Activated naive CD4-positive, alpha-beta T cell treated with anti-CD3 and anti-CD28 coated beads for 36 hours (primary cell): ENCODE measurements at regions not wholly inside any gene's neighbourhood (a gene's known extent, or its start where the extent isn't known, plus 50 kb on each side); places are given as distances from the start of the nearest gene placed in this dataset.

ENCODE experiments used
- CTCF ChIA-PET: fragments of 350-600 bp; sonication (Branson Sonifier 250); formaldehyde crosslinking; loops from one replicate; lab custom pipeline; 2021; ENCODE audit warnings: antibody characterized with exemption; lab: Charles Lee
- DNase-seq: peaks from one replicate; pipeline ENCODE4 v3.0.0-alpha.2; 2020
- H3K27ac Mint-ChIP-seq: one replicate; pipeline ENCODE4 v1.8.0; 2021; ENCODE audit warnings: mild to moderate bottlenecking, mixed read lengths
- H3K27me3 Mint-ChIP-seq: one replicate; pipeline ENCODE4 v1.8.0; 2021; ENCODE audit warnings: low read depth, mixed read lengths
- H3K36me3 Mint-ChIP-seq: one replicate; pipeline ENCODE4 v1.8.0; 2021; ENCODE audit warnings: low read depth, mixed read lengths
- H3K4me1 Mint-ChIP-seq: one replicate; pipeline ENCODE4 v1.8.0; 2021; ENCODE audit warnings: low read depth, mixed read lengths
- H3K4me3 Mint-ChIP-seq: one replicate; pipeline ENCODE4 v1.8.0; 2021; ENCODE audit warnings: mild to moderate bottlenecking, moderate library complexity, mixed read lengths
- H3K9me3 Mint-ChIP-seq: one replicate; pipeline ENCODE4 v1.8.0; 2021; ENCODE audit warnings: mixed read lengths
- intact Hi-C: fragments of 100-400 bp; cut with micrococcal nuclease; formaldehyde crosslinking; loops from one replicate; pipeline ENCODE4 v1.15.1; 2023

DNA sequence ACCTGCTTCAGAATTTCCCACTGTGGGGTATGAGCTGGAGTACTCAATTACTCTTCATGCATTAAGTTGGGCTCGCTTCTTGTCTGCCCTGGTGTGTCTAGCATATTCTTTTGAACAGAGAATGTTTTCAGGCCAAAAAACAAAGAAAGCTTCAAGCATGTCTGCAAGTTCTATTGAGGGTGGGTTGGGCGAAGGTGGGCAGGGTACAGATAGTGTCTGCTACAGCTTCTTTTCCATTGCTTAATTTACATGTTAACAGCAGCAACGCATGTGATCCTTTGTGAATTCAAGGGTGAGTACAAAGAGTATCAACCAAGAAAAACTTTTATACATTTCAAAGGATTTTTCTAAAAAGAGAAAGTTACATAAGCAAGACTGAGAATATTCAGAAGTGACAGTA is 406.5 kb downstream of the IRS2 start:
- no peak for DNase-seq
- intact Hi-C loops = no loop called here
- H3K4me1 Mint-ChIP-seq = no peaks in the 10 kb centered on the region
- CTCF ChIA-PET = no interaction called here
- H3K27ac Mint-ChIP-seq = no peak overlapping the region
- peaks cover 2% of the 10 kb centered on the region for H3K9me3 Mint-ChIP-seq
- no peak overlapping the region for H3K4me3 Mint-ChIP-seq
- H3K36me3 Mint-ChIP-seq = no peaks in the 10 kb centered on the region
- H3K27me3 Mint-ChIP-seq = peaks cover 13% of the 10 kb centered on the region

DNA sequence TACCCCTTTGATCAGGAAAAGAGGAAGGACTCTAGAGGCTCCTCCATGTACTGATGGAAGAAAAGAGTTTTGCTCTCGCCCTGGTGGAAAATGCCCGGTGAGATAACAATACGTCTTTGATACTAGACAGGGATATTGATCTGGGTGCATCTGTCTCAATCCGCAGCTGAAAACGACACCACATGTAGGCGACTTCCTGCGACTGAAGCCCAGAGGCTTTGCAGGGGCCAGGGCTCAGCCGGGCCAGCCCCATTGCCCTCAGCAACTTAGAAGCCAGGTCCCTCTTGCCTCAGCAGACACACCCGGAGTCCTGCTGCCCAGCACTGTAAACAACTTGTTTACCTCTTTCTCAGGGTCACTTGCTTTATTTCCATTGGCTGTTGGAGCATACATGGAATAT is 409.4 kb downstream of the IRS2 start:
- Mint-ChIP-seq H3K4me1 (no peaks in the 10 kb centered on the region), H3K9me3 (no peaks in the 10 kb centered on the region), H3K27me3 (peaks cover 18% of the 10 kb centered on the region), H3K4me3 (no peak overlapping the region), H3K36me3 (no peaks in the 10 kb centered on the region), H3K27ac (no peak overlapping the region)
- CTCF ChIA-PET = no interaction called here
- intact Hi-C loops = no loop called here
- no peak for DNase-seq

DNA sequence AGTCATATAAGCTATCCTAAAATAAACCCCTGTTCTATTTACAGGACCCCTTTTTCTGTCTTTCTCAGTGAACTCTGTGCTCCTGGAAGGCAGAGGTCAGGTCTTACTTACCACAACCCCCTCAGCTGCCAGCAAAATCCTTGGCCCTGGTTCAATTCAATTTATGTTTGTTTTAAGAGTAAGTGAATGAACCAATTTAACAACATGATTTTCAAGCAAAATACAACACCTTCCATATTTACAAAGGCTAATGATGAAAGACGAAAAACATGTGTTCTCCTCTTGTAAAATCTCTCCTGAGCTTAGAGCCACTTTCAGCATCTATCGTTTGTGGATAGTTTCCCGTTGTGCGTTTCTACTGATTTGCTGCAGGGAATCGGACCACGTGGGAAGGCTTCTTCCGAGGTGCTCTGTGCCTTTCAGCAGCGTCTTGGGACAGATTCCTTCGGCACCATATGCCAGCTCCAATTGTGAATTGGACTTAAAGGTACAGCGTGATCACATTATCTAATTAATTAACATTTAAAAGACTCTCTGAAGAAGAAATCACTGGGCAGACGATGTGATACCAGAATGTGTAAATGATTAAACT is 411.7 kb downstream of the IRS2 start:
- CTCF ChIA-PET = no interaction called here

DNA sequence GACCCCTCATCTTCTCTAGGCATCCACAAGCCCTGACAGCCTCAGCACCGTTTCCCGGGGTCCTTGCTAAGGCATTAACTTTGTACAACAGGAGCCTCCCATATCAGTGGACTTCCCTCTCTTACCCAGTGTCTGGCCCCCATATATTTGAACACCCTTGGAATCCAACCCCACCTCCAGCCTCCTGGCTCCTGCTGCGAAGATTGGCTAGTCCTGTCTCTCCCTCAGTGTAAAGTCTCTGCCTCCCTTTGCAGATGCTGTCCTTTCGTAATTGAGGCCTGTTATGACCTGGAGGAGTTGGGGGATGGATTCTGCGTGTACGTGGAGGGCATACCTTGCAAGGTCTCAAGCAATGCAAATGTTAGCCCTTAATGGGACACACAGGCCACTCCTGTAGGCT is 413.7 kb downstream of the IRS2 start:
- no peak overlapping the region for H3K4me3 Mint-ChIP-seq
- H3K4me1 Mint-ChIP-seq = no peaks in the 10 kb centered on the region
- H3K36me3 Mint-ChIP-seq = no peaks in the 10 kb centered on the region
- no peaks in the 10 kb centered on the region for H3K9me3 Mint-ChIP-seq
- CTCF ChIA-PET = no interaction called here
- intact Hi-C loops = no loop called here
- no peak for DNase-seq
- H3K27me3 Mint-ChIP-seq = peaks cover 7% of the 10 kb centered on the region
- H3K27ac Mint-ChIP-seq = no peak overlapping the region

More for the DNA sequence above, 411.7 kb downstream of the IRS2 start:
- H3K4me3 Mint-ChIP-seq = no peak overlapping the region
- peaks cover 13% of the 10 kb centered on the region for H3K27me3 Mint-ChIP-seq
- intact Hi-C loops = no loop called here
- H3K4me1 Mint-ChIP-seq = no peaks in the 10 kb centered on the region
- no peaks in the 10 kb centered on the region for H3K9me3 Mint-ChIP-seq
- no peaks in the 10 kb centered on the region for H3K36me3 Mint-ChIP-seq
- H3K27ac Mint-ChIP-seq = no peak overlapping the region
- DNase-seq = no peak

DNA sequence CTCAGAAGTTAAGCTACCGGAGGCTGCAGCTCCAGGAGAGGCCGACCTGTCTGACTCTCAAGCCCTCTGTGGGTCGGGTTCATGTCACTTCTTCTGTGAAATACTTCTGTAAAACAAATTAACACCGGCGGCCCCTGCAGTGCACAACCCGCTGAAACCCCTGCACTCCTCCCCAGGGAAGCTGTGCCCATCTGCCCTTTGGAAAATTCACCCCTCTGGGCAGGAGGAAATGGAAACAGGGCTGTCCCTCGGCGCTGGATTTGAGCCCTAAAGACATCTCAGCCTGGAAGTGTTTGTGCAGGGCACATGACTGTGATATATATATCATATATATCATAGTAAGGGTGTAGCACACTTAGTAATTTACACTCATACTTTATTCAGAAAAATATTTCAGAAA is 415.3 kb downstream of the IRS2 start:
- CTCF ChIA-PET = no interaction called here
- DNase-seq = no peak
- H3K27me3 Mint-ChIP-seq = peaks cover 7% of the 10 kb centered on the region
- no peak overlapping the region for H3K27ac Mint-ChIP-seq
- H3K9me3 Mint-ChIP-seq = no peaks in the 10 kb centered on the region
- H3K4me3 Mint-ChIP-seq = no peak overlapping the region
- H3K4me1 Mint-ChIP-seq = no peaks in the 10 kb centered on the region
- intact Hi-C loops = no loop called here
- no peaks in the 10 kb centered on the region for H3K36me3 Mint-ChIP-seq

DNA sequence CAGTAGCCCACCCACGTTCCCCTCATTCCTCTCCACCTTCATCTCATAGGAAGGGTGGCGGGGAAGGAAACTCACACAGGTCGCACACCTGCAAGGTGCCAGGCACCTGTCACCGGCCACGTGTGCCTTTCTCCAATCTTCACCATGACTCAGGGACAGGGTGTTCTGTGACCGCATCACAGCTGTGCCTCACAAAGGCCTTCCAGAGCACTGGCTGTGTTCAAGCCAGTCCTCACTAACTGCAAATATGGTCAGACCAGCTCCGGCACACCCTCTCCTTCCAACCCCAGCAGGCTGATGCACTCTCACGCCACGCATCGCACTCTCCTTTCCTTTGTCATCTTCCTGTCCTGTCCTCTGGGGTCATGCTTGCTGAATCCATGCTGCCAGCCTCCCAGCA is 415.9 kb downstream of the IRS2 start:
- peaks cover 7% of the 10 kb centered on the region for H3K27me3 Mint-ChIP-seq
- no peak for DNase-seq
- H3K4me3 Mint-ChIP-seq = no peak overlapping the region
- CTCF ChIA-PET = no interaction called here
- H3K27ac Mint-ChIP-seq = no peak overlapping the region
- no peaks in the 10 kb centered on the region for H3K9me3 Mint-ChIP-seq
- intact Hi-C loops = no loop called here
- H3K36me3 Mint-ChIP-seq = no peaks in the 10 kb centered on the region
- H3K4me1 Mint-ChIP-seq = no peaks in the 10 kb centered on the region

DNA sequence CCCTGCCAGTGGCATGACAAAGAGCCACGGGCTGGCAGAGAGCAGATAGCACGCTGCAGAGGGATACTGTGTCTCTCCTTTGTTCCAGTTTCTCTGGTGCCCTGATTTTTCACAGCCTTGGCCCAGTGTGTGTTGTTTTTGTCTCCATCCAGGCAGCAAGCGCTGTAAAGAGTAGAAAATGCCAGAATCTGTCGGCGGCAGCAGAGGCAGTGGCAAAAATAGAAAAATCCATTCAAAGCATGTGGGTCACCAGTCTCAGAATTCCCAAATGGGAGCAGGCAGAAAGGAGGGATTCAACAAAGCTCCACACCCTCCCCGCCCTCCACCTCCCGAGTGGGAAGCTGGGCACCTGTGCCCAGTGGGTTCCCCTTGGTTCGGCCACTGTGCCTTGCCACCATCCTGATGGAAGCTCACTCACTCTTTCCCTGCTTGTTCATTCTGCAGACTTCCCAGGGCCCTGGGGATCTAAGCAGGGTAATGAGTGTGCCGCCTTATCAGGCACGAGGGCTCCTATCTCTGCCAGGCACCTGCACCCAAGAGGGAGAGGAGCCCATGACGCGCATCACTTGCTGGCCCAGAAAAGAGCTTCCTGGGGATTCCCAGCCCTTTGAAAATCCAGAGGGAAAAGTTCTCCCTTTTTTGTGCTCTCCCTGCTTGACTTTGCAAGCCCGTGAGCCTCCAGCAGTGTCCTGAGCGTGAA is 416.9 kb downstream of the IRS2 start:
- CTCF ChIA-PET = no interaction called here
- Mint-ChIP-seq H3K36me3 (no peaks in the 10 kb centered on the region), H3K4me3 (no peak overlapping the region)

DNA sequence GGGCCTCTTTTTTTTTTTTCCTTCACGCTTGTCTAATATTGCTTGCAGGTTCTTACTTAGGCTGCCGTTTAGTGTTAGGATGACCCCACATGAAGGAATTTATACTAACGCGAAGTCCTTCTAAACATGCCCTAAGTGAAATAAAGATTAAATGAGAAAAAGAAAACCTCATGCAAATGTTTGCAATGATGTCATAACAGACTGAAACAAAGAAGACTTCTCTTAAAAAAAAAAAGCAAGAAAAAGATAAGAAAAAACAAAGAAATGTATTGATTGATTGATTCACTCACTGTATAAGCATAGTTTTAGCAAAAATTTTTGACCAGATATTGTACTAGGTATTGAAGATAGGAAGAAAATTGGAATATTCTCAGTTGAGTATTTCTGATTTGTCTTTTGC is 418.2 kb downstream of the IRS2 start:
- CTCF ChIA-PET = interaction anchor here (0.7 kb wide), 1 partner anchor 828 kb away, joined by 3 read pairs; no protein-coding TSS in a partner anchor

More for the DNA sequence above, 416.9 kb downstream of the IRS2 start:
- Mint-ChIP-seq H3K27ac (no peak overlapping the region), H3K9me3 (no peaks in the 10 kb centered on the region), H3K4me1 (no peaks in the 10 kb centered on the region), H3K27me3 (peaks cover 3% of the 10 kb centered on the region)
- no peak for DNase-seq
- intact Hi-C loops = no loop called here

DNA sequence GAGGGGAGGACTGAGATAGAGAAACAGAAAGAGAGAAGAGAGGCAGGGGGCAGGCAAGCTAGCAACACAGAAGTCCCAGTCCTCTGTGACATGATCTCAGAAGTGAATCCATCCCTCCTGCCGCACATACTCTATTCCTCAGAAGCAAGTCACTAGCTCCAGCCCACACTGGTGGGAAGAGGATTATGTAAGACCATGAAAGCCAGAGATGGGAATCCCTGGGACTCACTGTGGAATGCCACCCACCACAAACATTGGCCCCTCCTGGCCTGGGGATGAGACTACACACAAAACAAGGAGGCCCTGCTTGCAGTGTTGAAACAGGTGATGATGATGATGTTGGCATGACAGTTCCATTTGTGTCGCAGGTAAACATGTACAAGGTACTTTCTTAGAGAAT is 419.9 kb downstream of the IRS2 start:
- Mint-ChIP-seq H3K27me3 (peaks cover 3% of the 10 kb centered on the region), H3K9me3 (no peaks in the 10 kb centered on the region), H3K27ac (no peak overlapping the region), H3K4me3 (no peak overlapping the region), H3K36me3 (no peaks in the 10 kb centered on the region), H3K4me1 (no peaks in the 10 kb centered on the region)
- CTCF ChIA-PET = no interaction called here
- no peak for DNase-seq
- intact Hi-C loops = no loop called here

More for the DNA sequence above, 418.2 kb downstream of the IRS2 start:
- H3K4me3 Mint-ChIP-seq = no peak overlapping the region
- intact Hi-C loops = no loop called here
- DNase-seq = no peak
- peaks cover 2% of the 10 kb centered on the region for H3K27me3 Mint-ChIP-seq
- no peaks in the 10 kb centered on the region for H3K36me3 Mint-ChIP-seq
- no peaks in the 10 kb centered on the region for H3K9me3 Mint-ChIP-seq
- no peaks in the 10 kb centered on the region for H3K4me1 Mint-ChIP-seq
- H3K27ac Mint-ChIP-seq = no peak overlapping the region

DNA sequence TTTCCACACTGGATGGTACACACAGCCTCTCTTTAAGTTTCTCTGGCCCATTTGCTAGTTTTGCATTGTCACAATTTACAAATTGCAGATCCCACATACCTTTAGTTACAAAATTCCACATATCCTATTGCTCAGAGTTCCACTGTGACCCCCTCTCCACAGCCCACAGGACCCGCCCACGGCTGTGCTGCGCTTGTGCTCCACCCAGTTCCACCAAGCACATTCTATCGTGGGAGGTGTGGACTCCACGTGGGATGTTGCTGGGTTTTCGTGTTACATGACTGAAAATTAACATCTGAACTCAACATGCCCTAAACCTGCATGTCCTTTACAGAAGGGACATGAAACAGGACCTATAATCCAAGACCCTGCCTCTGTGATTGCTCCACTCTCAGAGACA is 423.0 kb downstream of the IRS2 start:
- no peaks in the 10 kb centered on the region for H3K4me1 Mint-ChIP-seq
- no peaks in the 10 kb centered on the region for H3K36me3 Mint-ChIP-seq
- H3K9me3 Mint-ChIP-seq = no peaks in the 10 kb centered on the region
- peaks cover 3% of the 10 kb centered on the region for H3K27me3 Mint-ChIP-seq
- CTCF ChIA-PET = no interaction called here
- DNase-seq = no peak
- no peak overlapping the region for H3K27ac Mint-ChIP-seq
- no peak overlapping the region for H3K4me3 Mint-ChIP-seq
- intact Hi-C loops = no loop called here

DNA sequence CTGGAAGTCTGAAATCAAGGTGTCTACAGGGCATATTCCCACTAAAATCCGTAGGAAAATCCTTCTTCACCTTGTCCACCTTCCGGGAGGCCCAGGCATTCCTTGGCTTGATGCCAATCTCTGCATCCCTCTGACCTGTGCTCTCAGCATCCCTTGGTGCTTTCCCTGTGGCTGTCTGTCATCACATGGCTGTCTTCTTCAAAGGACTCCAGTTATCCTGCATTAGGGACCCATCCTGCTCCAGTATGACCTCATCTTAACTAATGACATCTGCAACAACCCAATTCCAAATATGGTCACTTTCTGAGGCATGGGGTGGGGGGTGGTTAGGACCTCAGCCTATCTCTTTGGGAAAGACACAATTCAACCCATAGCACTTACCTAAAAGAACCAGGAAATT is 423.8 kb downstream of the IRS2 start:
- Mint-ChIP-seq H3K4me1 (no peaks in the 10 kb centered on the region), H3K9me3 (no peaks in the 10 kb centered on the region), H3K4me3 (no peak overlapping the region), H3K27me3 (peaks cover 3% of the 10 kb centered on the region), H3K36me3 (no peaks in the 10 kb centered on the region), H3K27ac (no peak overlapping the region)
- no peak for DNase-seq
- CTCF ChIA-PET = no interaction called here
- intact Hi-C loops = no loop called here

DNA sequence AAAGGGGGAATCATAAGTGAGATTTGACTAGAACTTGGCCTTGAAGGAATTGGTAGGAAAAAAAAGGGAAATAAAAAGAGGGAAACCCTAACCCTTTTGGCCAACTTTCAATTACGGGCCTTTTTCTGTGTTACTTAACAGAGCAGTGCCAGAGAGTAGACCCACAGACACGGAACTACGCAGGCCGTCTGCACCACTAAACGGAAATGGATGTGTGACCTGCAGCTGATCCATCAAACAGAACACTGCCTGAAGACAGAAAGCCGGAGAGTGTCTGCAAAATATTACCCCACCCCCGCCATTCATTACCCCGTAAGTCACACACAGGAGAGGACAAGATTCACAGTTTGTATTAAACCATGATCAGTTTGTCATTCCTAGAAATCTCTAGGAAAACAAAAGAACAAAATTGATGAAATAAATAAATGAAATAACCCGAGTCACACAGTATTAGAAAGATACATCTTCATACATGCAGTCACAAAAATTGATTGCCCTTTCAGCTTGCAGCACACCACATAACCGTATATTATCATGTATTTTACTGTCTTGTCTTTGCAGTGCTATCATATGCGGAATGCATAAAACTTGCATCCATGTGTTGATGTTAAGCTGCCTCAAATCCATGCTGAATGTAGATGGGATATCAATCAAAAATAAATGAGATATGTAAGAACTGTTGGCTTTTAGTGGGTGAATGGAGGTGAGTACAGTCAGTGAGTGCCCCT is 424.7 kb downstream of the IRS2 start:
- no peak for DNase-seq
- intact Hi-C loops = no loop called here
- Mint-ChIP-seq H3K36me3 (no peaks in the 10 kb centered on the region), H3K27me3 (peaks cover 3% of the 10 kb centered on the region), H3K27ac (no peak overlapping the region), H3K4me3 (no peak overlapping the region), H3K4me1 (no peaks in the 10 kb centered on the region), H3K9me3 (no peaks in the 10 kb centered on the region)
- CTCF ChIA-PET = no interaction called here
